GM10266 (cell line): ENCODE measurements at regions not wholly inside any gene's neighbourhood (a gene's known extent, or its start where the extent isn't known, plus 50 kb on each side); places are given as distances from the start of the nearest gene placed in this dataset.

Source experiments
- DNase-seq: peaks from one replicate; pipeline ENCODE4 v3.0.0; 2012; ENCODE audit errors: extremely low spot score
- TF ChIP-seq, protein P1 (sequence below): IDR thresholded peaks from 2 replicates; pipeline ENCODE4 v1.5.1; 2012; ENCODE audit warnings: mild to moderate bottlenecking, low read depth; ENCODE audit not compliant: control insufficient read depth, insufficient read depth; ENCODE audit errors: missing control alignments

DNA sequence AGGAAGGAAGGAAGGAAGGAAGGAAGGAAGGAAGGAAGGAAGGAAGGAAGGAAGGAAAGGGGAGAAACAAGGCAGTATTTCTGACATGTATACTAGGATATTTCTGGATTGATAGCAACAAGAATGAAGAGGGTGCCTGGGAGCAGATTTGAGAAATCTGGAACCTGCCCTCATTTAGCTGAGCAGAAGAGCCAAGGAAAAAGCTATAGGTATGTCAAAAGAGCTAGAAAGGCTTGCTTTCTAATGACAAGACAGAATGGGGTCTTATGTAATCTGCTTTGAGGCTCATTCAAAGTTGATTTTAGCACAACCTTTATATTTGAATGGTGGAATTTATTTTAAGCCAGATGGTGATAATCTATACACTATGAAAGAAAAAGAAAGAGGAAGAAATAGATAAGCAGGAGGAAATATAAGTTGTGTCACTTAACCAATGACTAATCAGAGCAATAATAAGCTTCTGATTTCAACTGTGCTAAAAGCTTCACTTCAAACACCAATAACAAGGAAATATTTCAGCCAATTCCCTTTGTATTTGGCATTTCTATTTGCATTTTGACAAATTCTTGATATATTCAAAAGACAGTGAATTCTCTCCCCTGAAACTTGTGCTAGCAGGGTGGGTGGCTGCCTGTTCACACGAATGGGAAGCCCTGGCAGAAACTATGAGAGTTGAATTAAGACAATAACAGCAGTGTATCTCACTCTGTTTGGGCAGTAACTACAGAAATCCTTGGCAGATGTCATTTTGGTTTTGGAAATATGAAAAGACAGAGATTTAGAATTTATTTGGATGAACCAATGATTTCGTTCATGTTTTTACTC lies 76.3 kb upstream of the FLRT2 start:
- DNase-seq: no peak
- TF ChIP-seq, protein P1, sequence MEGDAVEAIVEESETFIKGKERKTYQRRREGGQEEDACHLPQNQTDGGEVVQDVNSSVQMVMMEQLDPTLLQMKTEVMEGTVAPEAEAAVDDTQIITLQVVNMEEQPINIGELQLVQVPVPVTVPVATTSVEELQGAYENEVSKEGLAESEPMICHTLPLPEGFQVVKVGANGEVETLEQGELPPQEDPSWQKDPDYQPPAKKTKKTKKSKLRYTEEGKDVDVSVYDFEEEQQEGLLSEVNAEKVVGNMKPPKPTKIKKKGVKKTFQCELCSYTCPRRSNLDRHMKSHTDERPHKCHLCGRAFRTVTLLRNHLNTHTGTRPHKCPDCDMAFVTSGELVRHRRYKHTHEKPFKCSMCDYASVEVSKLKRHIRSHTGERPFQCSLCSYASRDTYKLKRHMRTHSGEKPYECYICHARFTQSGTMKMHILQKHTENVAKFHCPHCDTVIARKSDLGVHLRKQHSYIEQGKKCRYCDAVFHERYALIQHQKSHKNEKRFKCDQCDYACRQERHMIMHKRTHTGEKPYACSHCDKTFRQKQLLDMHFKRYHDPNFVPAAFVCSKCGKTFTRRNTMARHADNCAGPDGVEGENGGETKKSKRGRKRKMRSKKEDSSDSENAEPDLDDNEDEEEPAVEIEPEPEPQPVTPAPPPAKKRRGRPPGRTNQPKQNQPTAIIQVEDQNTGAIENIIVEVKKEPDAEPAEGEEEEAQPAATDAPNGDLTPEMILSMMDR: no peak

DNA sequence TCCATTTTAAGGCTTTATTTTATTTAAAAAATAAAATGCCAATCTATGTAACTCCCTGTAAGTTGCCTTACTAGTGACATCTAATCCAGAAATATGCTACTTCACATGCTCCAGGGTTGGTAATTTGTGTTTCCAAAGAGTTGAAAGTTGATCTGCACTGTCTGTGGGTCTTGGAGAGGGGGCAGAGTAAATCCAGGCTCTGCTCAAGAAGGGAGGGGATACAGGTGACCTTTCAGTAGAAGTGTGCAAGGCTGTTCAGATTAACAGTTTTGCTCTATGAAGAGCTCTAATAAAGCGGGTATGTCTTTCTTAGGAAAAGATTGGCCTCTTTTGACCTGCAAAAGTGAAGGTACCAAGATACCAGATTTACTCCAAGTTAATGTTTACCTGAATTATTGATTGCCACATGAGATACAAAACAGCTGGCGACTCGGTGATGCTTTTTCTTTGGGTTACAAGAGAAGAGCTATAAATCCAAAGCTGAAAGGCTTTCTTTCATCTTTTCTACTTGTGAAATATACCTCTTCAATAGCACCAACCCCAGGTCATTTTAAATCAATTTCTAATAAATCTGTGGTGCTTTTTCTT lies 75.6 kb upstream of the FLRT2 start:
- DNase-seq: no peak
- TF ChIP-seq, protein P1: no peak

DNA sequence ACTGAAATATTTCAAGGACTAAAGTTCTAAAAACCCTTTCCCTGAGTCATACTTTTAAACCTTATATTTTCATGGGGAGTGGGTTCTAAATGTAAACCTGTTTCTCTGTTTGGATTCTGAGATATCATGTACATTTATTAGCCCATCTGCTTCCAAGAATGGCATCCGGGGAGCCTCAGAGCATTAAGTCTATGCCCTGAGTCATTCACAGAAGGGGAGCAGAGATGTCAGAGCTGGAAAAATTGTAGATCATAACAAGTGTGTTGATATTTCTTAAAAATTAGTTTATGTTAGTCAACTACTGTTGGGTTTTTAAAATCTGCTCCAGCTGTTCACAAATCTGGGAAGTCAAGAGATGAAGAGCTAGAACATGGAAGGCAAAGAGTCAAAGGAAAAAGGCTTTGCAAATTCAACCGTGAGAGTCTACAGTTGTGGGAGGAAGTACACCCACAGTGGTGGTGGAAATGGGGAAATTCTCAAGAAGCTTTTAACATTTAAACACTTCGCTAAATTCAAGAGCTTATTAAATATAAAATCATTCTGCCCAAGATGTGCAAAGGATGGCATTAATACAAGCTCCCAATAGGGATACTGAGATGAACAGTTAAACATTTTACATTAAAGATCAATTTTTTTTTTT lies 70.5 kb upstream of the FLRT2 start:
- DNase-seq: no peak
- TF ChIP-seq, protein P1: no peak

DNA sequence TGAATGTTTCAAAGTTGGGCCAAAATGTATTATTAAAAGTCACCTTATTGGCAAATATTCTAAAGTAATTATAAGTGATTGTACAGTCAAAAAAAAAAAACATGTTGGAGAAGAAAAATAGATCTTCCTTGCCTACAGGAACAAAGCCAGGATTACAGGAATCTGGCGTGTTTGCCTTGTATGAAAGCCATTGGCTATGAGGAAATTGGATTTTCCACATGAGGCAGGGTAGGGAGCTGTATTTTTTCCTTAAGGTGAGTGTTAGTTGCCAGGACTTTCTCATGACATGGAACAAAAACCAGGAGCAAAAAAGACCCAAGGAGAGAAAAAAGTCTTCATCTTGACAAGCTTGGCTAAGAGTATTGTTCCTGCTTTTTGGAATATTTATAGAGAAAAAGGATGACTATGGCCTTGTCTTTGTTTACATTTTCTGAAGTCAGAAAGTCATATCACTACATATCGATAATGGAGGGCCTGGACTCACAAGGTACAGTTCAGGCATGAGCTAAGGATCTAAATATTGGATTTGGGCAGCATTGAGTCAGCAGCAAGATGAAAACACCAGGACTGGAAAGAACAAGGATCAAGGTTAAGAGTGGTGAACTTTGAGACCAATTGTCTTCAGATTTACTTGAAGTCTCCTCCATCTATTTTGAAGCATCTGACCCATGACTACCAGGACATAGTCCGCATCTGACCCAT lies 68.4 kb upstream of the FLRT2 start:
- TF ChIP-seq, protein P1: no peak
- no peak for DNase-seq

DNA sequence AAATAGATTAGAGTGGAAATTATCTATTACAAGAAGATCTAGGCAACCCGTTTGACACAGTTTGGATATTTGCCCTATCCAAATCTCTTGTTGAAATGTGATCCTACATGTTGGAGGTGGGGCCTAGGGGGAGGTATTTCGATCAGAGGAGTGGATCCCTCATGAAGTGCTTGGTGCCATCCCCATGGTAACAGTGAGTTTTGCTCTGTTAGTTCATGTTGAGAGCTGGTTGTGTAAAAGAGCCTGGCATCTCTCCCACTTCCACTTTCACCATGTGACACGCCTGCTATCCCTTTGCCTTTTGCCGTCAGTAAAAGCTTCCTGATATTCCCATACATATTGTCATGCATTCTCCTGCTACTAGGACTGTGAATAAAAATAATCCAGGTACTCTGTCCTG lies 66.4 kb upstream of the FLRT2 start:
- no peak for DNase-seq
- TF ChIP-seq, protein P1: no peak

- TF ChIP-seq, protein P1: no peak
- no peak for DNase-seq
Observed at GRCh38 chr14:85464135-85464895, 65.6 kb upstream of the FLRT2 start.
